Stimulated activated CD4-positive, alpha-beta T cell treated with anti-CD3 and anti-CD28 coated beads, Interleukin-1b, Interleukin-23, amount 100 ng/mL, for 48 hours (primary cell): ENCODE measurements at regions not wholly inside any gene's neighbourhood (a gene's known extent, or its start where the extent isn't known, plus 50 kb on each side); places are given as distances from the start of the nearest gene placed in this dataset.
"Not testable (repeated sequence)": the region's sequence is repeated elsewhere in the genome, so short reads cannot be mapped to it uniquely, and the experiment has no call there.

Experiments used
- DNase-seq: peaks from one replicate; pipeline ENCODE4 v3.0.0-alpha.2; 2020

DNA sequence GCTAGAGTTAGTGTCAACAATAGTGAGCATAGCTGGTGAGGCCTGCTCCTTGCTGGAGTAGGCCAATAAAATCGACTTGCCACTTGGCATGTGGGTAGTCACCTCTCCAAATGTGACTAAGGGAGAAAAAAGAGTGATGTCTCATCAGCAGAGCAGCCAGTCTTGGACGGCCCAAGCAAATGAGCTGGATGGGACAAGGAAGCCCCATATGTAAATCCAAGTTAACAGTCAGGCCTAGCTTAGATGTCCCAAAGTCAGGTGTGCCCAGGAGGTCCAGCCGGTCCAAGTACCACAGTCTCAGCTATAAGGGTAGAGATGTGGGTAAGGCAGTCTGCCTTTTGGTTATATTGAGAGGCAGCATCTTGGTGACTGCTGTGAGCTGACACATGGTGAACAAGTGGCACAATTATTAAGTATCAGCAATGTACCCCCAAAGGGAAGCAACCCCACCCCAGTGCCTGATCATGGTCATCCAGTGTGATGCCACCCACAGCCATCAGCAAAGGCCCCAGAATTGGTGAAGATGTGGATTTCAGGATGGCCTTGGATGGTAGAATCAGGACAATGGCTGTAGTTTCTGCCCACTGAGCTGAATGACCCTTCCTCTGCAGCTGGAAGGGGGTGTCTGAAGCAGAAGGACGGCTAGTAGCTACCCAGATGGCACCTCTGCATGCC is 83.4 kb downstream of the TNFRSF13B start:
- no peak for DNase-seq

DNA sequence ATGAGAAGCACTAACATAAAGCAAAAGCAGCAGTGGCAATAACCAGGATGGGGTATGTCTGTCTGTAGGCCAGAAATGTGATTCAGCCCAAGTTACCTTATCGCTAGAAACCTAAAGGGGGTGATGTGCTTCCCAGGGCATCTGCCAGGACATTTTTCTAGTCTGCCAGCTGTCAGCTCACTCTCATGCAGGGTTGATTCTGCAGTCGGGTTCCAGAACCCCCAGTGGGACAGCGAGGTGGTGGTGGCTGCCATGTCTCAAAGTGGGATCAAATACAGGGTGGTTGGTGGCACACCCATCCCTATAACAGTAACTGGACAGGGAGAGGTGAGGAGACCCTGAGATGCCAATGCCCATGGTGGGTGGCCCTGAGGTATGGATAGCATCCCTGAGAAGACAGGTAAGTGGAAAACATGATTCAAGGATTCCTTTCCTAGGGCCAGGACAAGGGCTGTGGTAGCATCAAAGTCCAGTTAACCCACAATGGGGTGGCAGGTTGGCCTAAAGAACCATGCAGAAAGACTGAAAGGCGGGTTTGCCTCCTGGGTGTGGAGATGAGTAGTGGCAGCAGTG is 84.3 kb downstream of the TNFRSF13B start:
- no peak for DNase-seq

DNA sequence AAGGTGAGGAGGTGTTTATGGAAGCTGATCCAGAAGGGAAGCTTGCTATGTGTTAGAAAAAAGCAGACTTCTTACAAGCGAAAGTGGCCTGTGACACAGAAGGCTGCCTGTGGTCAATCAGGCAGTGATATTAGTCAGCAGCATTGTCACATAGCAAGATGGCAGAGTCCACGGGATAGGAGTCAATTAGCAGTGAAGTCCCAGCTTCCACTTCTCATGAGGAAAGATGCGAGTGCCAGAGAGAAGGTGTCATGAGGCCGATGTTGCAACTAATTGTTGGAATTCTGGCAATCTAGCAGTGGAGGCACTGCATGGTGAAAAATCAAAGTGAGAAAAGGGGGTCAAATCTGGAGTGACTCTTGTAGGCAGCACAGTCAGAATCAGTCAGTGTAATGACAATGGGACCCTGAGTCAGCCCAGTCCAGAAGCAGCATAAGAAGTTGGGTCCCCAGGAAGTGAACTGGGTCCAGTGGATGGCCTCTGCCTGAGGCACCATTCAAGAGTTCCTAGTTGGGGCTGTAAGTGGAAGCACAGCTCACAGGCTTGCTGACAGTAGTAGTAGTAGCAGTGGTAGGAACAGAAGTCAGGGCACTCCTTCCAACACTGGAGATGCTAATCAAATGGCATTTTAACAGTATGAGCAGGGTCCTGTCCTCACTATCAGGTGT is 85.1 kb downstream of the TNFRSF13B start:
- DNase-seq, result no peak

DNA sequence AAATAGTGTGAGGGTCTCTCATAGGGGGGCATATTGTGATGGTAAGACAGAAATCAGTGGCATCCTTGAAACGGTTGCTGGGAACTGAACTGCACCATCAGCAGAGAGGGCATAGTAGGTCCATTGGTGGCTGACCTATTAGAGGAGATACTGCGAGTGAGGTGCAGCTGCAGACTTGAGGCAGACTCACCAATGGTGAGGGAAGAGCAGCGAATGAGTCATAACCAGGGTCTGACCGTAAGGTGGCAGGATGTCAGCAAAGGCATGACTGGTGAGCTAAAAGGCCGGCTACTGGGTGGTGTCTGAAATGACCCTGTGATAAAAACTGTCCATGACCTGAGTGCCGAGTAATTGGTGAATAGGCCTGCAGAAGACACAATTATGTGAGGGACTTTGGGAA is 86.7 kb downstream of the TNFRSF13B start:
- DNase-seq, result not testable (repeated sequence)

DNA sequence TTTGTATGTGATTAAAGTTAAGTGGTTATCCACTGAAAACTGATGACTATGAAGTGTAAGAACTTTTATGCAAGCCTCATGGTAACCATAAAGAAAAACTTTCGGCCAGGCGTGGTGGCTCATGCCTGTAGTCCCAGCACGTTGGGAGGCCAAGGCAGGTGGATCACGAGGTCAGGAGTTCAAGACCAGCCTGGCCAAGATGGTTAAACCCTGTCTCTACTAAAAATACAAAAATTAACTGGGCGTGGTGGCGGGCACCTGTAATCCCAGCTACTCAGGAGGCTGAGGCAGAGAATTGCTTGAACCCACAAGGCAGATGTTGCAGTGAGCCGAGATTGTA is 89.0 kb downstream of the TNFRSF13B start:
- not testable (repeated sequence) for DNase-seq

DNA sequence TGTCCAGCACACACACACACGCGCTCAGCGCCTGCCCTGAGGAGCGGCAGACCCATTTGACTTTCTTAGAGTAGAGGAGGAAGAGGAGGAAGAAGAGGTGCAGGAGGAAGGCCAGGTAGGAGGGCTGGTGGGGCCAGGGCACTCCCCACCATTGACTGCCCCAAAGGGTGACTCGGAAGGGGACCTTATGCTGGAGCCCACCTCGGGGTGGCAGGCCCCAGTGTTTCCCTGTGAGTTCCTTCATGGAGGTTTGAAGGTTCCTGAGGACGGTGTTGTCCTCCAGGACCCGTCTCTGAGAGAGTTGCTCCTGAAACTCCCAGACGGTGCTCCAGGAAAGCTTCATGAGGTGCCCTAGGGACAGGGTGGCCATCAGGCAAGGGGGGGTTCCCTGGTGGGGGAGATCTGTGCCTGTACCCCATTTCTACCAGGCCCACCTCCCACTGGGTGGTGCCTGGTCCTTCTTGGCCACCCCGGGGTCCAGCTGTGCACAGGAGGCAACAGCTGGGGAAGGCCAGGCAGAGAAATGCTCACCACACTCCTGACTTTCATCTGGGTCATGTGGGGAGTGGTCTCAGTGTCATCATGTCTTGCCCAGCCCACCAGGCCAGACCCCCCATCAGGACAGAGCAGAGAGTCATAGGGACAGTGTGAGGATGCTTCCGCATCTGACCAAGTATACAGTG is 89.5 kb downstream of the TNFRSF13B start:
- DNase-seq, result no peak

DNA sequence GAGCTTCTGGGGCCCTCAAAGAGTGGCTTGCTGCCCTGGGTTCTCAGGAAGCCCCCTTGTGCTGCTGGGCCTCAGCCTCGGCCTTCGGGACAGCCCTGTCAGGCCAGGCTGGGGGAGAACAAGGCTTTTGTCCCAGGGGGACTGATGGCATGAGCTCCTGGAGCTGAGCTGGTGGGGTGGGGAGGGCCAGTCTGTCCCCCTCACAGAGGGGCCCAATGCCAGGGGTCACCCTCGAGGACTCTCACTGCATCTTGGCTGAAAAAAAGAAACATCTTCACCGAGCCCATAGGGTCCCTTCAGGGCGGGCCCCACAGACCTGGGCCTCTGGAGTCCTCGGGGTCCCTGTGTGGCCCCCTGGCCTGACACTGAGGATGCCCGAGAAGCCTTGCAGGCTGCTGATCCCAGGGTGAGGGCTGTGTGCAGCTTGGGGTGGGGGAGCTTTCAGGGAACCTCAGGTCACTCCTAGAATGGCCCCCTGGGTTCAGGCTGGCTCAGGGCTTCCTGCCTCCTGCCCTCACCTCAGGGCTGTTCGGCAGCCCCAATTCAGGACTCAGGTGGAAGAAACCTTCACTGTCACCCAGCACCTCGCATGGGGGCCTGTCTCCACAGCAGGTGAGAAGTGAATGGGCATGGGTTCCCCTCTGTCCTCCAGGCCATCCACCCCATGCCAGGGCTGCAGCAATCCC is 90.5 kb downstream of the TNFRSF13B start:
- DNase-seq, result no peak

DNA sequence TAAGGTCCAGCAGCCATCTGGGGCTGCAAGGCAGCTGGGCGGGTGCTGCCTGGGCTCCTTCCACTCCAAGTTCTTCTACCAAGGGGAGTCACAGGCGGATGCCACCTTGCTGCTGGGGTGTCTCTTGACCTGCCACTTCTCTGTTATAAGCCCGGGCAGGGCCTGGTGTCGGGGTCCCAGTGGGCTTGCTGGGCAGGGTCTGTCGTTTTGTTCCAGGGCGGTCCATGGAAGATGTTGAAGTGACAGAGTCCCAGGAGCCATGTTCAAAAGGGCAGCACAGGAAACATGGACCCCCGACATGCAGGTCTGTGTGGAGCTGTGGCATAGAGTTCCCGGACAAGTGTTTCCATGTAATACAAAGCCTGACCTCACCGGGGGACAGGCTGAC is 91.1 kb downstream of the TNFRSF13B start:
- no peak for DNase-seq

DNA sequence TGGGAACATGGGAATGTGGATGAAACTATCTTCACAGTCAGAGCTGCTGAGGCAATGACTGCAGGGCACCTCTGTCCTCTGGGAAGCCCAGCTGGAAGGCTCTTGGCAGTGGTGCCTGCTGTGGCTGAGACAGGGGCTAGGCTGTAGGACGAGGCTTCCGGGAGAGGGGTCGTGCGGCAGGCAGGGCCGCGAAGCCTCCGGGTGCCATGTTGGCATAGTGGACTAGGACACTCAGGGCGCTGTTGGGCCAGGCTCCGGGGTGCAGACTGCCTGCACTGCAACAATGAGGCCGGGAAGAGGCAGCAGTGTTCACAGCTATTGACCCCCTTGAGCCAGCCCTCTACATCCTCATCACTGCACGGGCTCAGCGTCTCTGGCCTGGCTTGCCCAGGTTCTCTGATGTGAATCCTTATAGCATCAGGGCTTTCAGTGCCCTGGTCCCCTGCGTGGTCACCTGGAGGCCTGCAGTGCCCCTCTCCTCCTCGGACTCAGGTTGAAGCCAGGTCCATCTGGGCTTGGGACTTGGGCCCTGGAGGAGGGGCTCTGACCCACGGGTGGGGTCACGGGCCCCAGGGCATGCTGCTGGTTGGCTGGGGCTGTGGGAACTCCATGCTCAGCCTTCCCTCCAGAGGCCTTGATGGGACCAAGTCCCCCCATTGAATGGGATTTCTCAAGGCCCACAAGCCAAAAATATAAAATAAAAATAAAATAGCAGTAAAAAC is 91.6 kb downstream of the TNFRSF13B start:
- DNase-seq, result no peak

DNA sequence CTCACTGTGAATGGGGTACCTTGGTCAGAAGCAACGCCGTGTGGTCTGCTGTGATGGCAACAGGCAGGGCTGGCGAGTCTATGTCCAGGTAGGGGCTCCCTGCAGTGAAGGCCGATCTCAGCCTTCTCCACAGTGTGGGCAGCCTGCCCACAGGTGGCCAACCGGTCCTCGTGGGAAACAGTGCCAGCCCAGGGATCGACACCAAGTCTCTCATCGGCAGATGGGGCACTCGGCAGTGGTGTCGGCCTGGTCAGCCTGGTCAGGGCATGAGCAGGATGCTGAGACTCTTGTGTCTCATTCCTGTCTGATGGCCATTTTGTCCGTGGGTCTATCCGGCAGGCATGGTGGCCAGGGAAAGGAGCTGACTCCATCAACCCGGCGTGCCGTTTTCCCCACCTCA is 92.2 kb downstream of the TNFRSF13B start:
- DNase-seq, result no peak

DNA sequence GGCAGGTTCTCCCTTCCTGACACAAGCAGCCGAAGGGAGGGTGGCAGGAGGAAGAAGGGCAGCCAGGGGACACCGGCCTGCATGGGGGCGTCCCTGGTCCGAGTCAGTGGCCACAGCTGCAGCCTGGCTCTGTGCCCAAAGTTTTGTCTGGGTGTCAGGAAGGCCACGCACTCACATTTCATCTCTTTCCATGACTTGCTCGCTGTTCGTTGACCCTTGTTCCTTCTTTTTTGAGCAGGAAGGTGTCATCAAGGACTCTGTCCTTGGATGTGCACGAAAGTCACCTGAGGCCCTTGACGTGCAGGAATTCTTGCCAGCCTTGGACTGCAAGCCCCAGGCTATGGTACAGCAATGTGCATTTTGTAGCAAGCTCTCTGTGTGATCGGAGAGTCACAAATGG is 93.3 kb downstream of the TNFRSF13B start:
- no peak for DNase-seq

DNA sequence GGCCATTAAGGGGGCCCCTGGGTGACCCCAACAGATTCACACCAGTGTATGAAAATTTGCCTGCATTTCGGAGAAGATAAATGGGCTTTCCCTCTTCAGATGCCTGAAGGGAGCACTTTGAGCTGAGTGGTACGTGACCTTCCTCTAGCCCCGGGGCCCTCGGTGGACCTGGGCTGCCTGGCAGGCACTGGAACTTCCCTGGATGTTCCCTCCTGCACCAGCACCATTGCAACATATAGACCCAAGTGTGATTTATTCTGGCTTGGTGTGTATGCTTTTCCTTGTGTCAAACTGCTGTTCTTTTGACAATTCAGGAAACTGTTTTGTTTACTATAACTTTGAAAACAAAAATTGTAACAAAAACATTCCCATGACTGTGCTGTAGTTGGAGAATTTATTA is 93.8 kb downstream of the TNFRSF13B start:
- DNase-seq, result no peak

DNA sequence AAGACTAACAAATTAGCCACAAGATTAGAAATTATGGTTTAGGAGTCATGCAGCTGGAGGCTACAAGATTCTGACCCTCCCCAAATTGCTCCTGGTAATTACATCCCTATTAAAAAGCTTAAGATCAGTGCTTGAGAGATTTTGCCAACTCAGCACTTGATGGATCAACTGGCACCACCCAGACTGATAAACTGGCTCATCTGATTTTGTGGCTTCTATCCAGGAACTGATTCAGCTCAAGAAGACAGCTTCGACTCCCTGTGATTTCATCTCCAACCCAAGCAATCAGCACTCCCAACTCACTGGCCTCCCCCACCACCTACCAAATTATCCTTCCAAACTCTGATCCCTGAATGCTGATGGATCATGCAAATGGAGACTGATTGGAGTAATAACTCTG is 94.8 kb downstream of the TNFRSF13B start:
- DNase-seq, result no peak

DNA sequence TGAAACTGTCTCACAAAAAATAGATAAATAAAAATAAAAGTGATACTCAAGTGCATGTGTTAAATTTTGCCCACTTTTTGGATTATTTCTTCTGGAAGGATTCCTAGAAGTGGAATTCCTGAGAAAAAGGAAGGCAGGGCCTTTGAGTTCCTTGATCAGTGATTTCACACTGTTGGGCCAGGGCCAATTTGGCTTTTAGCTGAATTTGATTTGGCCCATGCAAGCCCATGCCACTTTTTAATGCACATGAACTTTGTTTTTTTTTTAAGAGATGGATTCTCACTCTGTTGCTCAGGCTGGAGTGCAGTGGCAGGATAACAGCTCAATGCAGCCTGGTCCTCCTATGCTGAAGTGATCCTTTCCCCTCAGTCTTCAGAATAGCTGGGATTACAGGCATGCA is 96.3 kb downstream of the TNFRSF13B start:
- DNase-seq, result no peak

DNA sequence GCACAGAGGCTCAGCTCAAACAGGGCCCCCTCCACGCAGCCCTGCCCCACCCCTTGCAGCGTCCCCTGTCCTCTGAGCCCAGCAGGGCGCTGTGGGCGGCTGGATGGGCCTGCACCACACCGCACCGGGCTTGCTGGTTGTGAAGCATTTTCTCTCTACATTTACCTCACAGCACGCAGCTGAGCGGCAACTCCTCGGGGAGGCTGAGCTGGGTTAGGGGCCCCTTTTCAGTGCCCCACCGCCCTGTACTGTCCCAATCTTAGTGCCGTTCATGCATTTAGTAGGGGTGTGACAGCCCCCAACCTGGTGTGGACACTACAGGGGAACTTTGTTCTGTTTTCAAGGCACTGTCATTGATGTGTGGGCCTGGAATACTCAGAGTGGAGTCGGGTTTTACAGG is 97.7 kb downstream of the TNFRSF13B start:
- not testable (repeated sequence) for DNase-seq

DNA sequence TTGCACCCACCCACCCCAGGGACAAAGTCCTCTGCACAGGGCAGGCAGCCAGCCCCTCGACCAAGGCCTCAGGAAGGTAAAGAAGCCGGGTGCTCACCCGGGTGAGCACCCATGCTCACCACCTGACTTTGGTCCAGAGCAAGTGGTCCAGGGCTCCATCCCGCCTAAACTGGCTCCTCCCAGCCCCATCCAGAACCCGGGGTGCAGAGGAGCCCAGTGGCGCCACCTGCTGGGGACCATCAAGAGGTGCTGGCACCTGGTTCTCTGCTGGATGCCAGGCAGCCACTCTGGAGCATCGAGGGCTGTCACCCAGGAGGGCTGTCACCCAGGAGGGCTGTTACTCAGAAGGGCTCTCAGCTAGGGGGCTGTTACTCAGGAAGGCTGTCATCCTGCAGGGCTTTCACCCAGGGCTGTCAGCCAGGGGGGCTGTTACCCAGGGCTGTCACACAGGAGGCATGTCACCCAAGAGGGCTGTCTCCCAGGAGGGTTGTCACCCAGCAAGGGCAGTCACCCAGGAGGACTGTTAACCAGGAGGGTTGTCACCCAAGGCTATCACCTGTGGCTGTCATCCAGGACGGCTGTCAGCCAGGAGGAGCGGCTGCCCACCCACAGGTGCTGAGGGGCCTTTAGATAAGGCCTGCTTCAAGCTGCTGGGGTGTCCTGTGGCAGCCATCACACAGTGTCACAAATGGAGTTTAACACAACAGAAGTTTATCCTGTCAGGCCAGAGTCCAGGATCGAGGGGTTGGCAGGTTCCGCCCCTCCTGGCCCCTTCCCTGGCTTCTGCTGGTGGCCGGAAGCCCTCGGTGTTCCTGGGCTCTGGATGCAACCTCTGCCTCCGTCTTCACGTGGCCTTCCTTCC is 98.5 kb downstream of the TNFRSF13B start:
- DNase-seq, result peak; percentile 60

DNA sequence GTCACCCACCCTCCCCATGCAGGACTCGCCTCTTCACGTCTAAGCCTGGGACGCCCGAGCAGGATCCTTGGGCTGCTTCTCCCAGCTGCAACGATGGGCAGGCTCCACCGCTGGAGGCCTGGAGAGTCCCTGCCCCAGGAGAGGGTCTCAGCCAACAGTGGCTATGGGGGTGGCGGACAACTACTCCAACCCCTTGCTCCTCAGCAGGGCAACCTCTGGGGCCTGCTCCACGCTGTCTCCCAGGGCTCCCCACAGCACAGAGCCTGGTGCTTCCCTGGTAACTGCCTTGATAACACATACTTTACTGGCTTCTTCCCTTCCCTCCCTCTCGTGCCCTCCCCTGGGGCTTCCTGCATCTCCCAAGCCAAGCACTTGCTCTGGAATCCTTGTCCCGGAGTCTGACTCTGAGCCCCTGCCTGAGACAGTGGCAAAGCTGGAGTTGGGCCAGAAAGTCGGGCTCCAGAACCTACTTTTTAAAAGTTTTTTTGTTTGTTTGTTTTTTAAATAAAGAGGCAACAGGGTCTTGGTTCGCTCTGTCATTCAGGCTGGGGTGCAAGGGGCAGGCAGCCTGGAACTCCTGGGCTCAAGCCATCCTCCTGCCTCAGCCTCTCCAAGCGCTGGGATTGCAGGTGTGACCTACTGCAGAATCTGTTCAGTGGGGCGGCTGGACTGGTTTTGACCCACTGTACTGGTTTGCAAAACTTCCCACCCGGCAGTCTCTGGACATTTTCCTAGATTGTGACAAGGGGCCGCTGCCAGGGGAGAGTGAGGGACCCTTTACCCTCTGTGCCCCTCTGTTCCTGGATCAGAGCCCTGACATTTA is 99.4 kb downstream of the TNFRSF13B start:
- no peak for DNase-seq

DNA sequence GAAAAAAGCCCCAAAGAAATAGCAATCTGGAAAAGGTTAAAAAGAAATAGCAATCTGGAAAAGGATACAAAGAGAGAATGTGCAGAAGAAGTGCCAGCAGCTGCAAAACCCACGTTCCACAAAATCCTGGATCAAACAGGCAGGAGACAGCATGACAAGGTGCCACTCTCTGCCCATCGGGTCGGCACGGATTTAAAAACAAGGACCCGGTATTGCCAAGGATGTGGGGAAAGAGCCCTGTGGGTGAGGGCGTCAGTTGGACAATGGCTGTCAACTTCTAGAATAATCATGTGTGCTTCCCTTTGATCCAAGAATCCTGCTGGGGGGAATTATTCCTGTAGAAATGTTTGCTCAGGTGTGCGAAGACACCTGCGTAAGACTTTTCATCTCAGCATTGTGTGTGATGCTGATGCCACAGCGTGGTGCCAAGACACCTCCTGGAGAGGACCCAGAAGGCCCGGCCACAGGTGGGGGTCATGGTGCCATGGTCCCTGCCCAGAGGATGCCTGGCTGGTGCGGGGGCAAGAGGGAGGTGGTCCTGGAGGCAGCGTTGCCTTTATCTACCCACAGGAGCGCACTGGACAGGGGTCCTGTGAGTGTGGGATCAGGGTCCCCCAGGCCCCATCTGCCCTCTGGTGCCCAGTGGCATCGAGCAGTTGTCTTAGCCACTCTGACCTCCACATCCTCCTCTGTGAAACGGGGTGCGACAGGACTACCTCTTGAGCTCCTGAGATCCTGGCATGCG is 100.3 kb downstream of the TNFRSF13B start:
- not testable (repeated sequence) for DNase-seq

DNA sequence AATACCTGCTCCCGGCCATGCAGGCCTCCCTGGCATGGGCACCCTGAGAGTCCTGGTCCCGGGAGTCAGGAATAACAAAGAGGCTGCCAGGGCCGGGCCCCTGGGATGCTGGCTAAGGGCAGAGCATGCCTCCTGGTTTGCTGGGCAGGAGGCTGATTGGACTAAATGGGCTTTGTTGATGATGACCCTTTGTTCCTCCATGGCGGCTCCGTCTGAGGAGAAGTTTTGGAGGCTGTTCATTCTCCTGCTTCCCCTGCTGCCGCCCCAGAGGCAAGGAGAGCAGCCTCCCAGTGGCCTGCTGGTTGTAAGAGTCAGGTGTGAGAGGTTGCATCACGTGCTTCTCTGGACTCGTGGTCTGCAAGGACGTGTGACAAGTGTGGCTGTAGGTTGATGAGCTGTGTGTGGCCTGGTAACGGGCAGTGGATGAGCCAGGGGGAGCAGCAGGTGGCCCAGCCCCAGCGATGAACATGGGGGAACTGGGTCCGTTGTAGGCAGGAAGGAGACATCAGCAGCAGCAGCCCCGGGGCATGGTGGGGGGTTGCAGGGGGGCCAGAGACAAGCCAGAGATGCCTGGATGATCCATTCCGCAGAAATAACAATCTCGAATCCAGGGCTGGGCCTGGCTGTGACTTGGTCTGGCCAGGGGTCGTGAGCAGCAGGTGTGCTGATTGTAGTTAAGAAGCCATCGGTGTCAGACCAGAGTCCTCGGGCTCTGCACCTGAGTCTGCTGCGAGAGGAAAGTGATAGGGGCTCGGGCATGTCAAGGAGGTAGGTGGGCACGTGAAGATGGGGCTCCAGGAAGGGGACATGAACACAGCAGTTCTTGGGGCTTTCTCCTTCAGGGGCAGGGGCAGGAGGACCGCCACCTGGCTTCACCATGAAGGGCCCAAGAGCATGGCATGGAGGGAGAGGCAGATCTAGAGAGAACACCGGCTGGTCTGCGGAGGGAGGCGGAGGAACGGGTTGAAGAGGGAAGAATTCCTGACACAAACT is 101.4 kb downstream of the TNFRSF13B start:
- DNase-seq, result no peak
